ENCODE measurements at regions not wholly inside any gene's neighbourhood (a gene's known extent, or its start where the extent isn't known, plus 50 kb on each side); places are given as distances from the start of the nearest gene placed in this dataset.

GRCh38 chr1:82106672-82107071, 305.9 kb downstream of the ADGRL2 start:
- H3K4me3 Mint-ChIP-seq: no peak overlapping the region
- H3K4me1 Mint-ChIP-seq (ENCODE audit: low read depth): no peaks in the 10 kb centered on the region
- H3K27ac Mint-ChIP-seq: no peak overlapping the region
- no peak for DNase-seq (ENCODE audit: low spot score)
- no peaks in the 10 kb centered on the region for H3K36me3 Mint-ChIP-seq (ENCODE audit: low read depth)
- H3K27me3 Mint-ChIP-seq (ENCODE audit: low read depth): no peaks in the 10 kb centered on the region
- peaks cover 7% of the 10 kb centered on the region for H3K9me3 Mint-ChIP-seq

- no peak overlapping the region for H3K27ac Mint-ChIP-seq
- H3K4me3 Mint-ChIP-seq: no peak overlapping the region
- H3K27me3 Mint-ChIP-seq (ENCODE audit: low read depth): no peaks in the 10 kb centered on the region
Measured at GRCh38 chr1:82099170-82099569, 298.4 kb downstream of the ADGRL2 start.

GRCh38 chr1:82094136-82094535, 293.4 kb downstream of the ADGRL2 start:
- no peak for DNase-seq (ENCODE audit: low spot score)
- no peaks in the 10 kb centered on the region for H3K36me3 Mint-ChIP-seq (ENCODE audit: low read depth)
- no peak overlapping the region for H3K27ac Mint-ChIP-seq
- H3K27me3 Mint-ChIP-seq (ENCODE audit: low read depth): no peaks in the 10 kb centered on the region
- no peaks in the 10 kb centered on the region for H3K9me3 Mint-ChIP-seq
- no peak overlapping the region for H3K4me3 Mint-ChIP-seq
- no peaks in the 10 kb centered on the region for H3K4me1 Mint-ChIP-seq (ENCODE audit: low read depth)

More at GRCh38 chr1:82099170-82099569, 298.4 kb downstream of the ADGRL2 start:
- Mint-ChIP-seq H3K36me3 (ENCODE audit: low read depth) (no peaks in the 10 kb centered on the region), H3K9me3 (no peaks in the 10 kb centered on the region), H3K4me1 (ENCODE audit: low read depth) (no peaks in the 10 kb centered on the region)
- no peak for DNase-seq (ENCODE audit: low spot score)

GRCh38 chr1:82091729-82092128, 291.0 kb downstream of the ADGRL2 start:
- Mint-ChIP-seq H3K4me3 (no peak overlapping the region), H3K36me3 (ENCODE audit: low read depth) (no peaks in the 10 kb centered on the region), H3K9me3 (no peaks in the 10 kb centered on the region), H3K27ac (no peak overlapping the region), H3K4me1 (ENCODE audit: low read depth) (no peaks in the 10 kb centered on the region), H3K27me3 (ENCODE audit: low read depth) (no peaks in the 10 kb centered on the region)
- DNase-seq (ENCODE audit: low spot score): no peak

GRCh38 chr1:82091265-82091664, 290.5 kb downstream of the ADGRL2 start:
- Mint-ChIP-seq H3K27me3 (ENCODE audit: low read depth) (no peaks in the 10 kb centered on the region), H3K4me1 (ENCODE audit: low read depth) (no peaks in the 10 kb centered on the region), H3K4me3 (no peak overlapping the region), H3K36me3 (ENCODE audit: low read depth) (no peaks in the 10 kb centered on the region), H3K27ac (no peak overlapping the region), H3K9me3 (no peaks in the 10 kb centered on the region)
- no peak for DNase-seq (ENCODE audit: low spot score)

- Mint-ChIP-seq H3K27me3 (ENCODE audit: low read depth) (no peaks in the 10 kb centered on the region), H3K4me3 (no peak overlapping the region), H3K27ac (no peak overlapping the region), H3K36me3 (ENCODE audit: low read depth) (no peaks in the 10 kb centered on the region), H3K4me1 (ENCODE audit: low read depth) (no peaks in the 10 kb centered on the region), H3K9me3 (no peaks in the 10 kb centered on the region)
- DNase-seq (ENCODE audit: low spot score): no peak
Measured at GRCh38 chr1:82090104-82090503, 289.4 kb downstream of the ADGRL2 start.

GRCh38 chr1:82086739-82087138, 286.0 kb downstream of the ADGRL2 start:
- Mint-ChIP-seq H3K4me3 (no peak overlapping the region), H3K27ac (no peak overlapping the region), H3K27me3 (ENCODE audit: low read depth) (no peaks in the 10 kb centered on the region), H3K36me3 (ENCODE audit: low read depth) (no peaks in the 10 kb centered on the region), H3K4me1 (ENCODE audit: low read depth) (no peaks in the 10 kb centered on the region), H3K9me3 (no peaks in the 10 kb centered on the region)
- DNase-seq (ENCODE audit: low spot score): no peak

- Mint-ChIP-seq H3K27ac (no peak overlapping the region), H3K36me3 (ENCODE audit: low read depth) (no peaks in the 10 kb centered on the region), H3K4me3 (no peak overlapping the region), H3K9me3 (no peaks in the 10 kb centered on the region), H3K27me3 (ENCODE audit: low read depth) (no peaks in the 10 kb centered on the region), H3K4me1 (ENCODE audit: low read depth) (no peaks in the 10 kb centered on the region)
- no peak for DNase-seq (ENCODE audit: low spot score)
Measured at GRCh38 chr1:82079607-82080006, 278.9 kb downstream of the ADGRL2 start.

GRCh38 chr1:82073659-82074058, 272.9 kb downstream of the ADGRL2 start:
- no peak overlapping the region for H3K4me3 Mint-ChIP-seq
- DNase-seq (ENCODE audit: low spot score): no peak
- H3K27me3 Mint-ChIP-seq (ENCODE audit: low read depth): no peaks in the 10 kb centered on the region
- H3K9me3 Mint-ChIP-seq: no peaks in the 10 kb centered on the region
- H3K36me3 Mint-ChIP-seq (ENCODE audit: low read depth): no peaks in the 10 kb centered on the region
- no peak overlapping the region for H3K27ac Mint-ChIP-seq
- no peaks in the 10 kb centered on the region for H3K4me1 Mint-ChIP-seq (ENCODE audit: low read depth)

- Mint-ChIP-seq H3K9me3 (no peaks in the 10 kb centered on the region), H3K4me3 (no peak overlapping the region), H3K27ac (no peak overlapping the region), H3K36me3 (ENCODE audit: low read depth) (no peaks in the 10 kb centered on the region), H3K27me3 (ENCODE audit: low read depth) (no peaks in the 10 kb centered on the region), H3K4me1 (ENCODE audit: low read depth) (no peaks in the 10 kb centered on the region)
- DNase-seq (ENCODE audit: low spot score): no peak
Measured at GRCh38 chr1:82073071-82073470, 272.3 kb downstream of the ADGRL2 start.

GRCh38 chr1:82065916-82066315, 265.2 kb downstream of the ADGRL2 start:
- Mint-ChIP-seq H3K4me1 (ENCODE audit: low read depth) (no peaks in the 10 kb centered on the region), H3K27ac (no peak overlapping the region), H3K27me3 (ENCODE audit: low read depth) (no peaks in the 10 kb centered on the region), H3K36me3 (ENCODE audit: low read depth) (no peaks in the 10 kb centered on the region), H3K4me3 (no peak overlapping the region), H3K9me3 (no peaks in the 10 kb centered on the region)
- no peak for DNase-seq (ENCODE audit: low spot score)

- no peaks in the 10 kb centered on the region for H3K36me3 Mint-ChIP-seq (ENCODE audit: low read depth)
Measured at GRCh38 chr1:82064691-82065090, 264.0 kb downstream of the ADGRL2 start.

GRCh38 chr1:82062206-82062605, 261.5 kb downstream of the ADGRL2 start:
- Mint-ChIP-seq H3K27ac (no peak overlapping the region), H3K36me3 (ENCODE audit: low read depth) (no peaks in the 10 kb centered on the region), H3K9me3 (no peaks in the 10 kb centered on the region), H3K27me3 (ENCODE audit: low read depth) (no peaks in the 10 kb centered on the region), H3K4me3 (no peak overlapping the region), H3K4me1 (ENCODE audit: low read depth) (no peaks in the 10 kb centered on the region)
- no peak for DNase-seq (ENCODE audit: low spot score)

More at GRCh38 chr1:82064691-82065090, 264.0 kb downstream of the ADGRL2 start:
- no peaks in the 10 kb centered on the region for H3K4me1 Mint-ChIP-seq (ENCODE audit: low read depth)
- H3K27me3 Mint-ChIP-seq (ENCODE audit: low read depth): no peaks in the 10 kb centered on the region
- no peak overlapping the region for H3K27ac Mint-ChIP-seq
- DNase-seq (ENCODE audit: low spot score): no peak
- H3K4me3 Mint-ChIP-seq: no peak overlapping the region
- no peaks in the 10 kb centered on the region for H3K9me3 Mint-ChIP-seq

- no peaks in the 10 kb centered on the region for H3K27me3 Mint-ChIP-seq (ENCODE audit: low read depth)
- H3K4me3 Mint-ChIP-seq: no peak overlapping the region
- DNase-seq (ENCODE audit: low spot score): no peak
- no peaks in the 10 kb centered on the region for H3K4me1 Mint-ChIP-seq (ENCODE audit: low read depth)
- H3K36me3 Mint-ChIP-seq (ENCODE audit: low read depth): no peaks in the 10 kb centered on the region
- H3K27ac Mint-ChIP-seq: no peak overlapping the region
- no peaks in the 10 kb centered on the region for H3K9me3 Mint-ChIP-seq
Measured at GRCh38 chr1:82059959-82060358, 259.2 kb downstream of the ADGRL2 start.

GRCh38 chr1:82057011-82057410, 256.3 kb downstream of the ADGRL2 start:
- no peaks in the 10 kb centered on the region for H3K4me1 Mint-ChIP-seq (ENCODE audit: low read depth)
- H3K27ac Mint-ChIP-seq: no peak overlapping the region
- H3K27me3 Mint-ChIP-seq (ENCODE audit: low read depth): no peaks in the 10 kb centered on the region
- no peak for DNase-seq (ENCODE audit: low spot score)
- no peak overlapping the region for H3K4me3 Mint-ChIP-seq
- H3K9me3 Mint-ChIP-seq: no peaks in the 10 kb centered on the region
- no peaks in the 10 kb centered on the region for H3K36me3 Mint-ChIP-seq (ENCODE audit: low read depth)

All from T-helper 2 cell treated with Interferon-gamma antibody and Interleukin-4, amounts not matched to agents 5 μg/mL and 100 μg/mL, for 36 hours (primary cell).